ENCODE measurements at regions not wholly inside any gene's neighbourhood (a gene's known extent, or its start where the extent isn't known, plus 50 kb on each side); places are given as distances from the start of the nearest gene placed in this dataset.
"Not testable (repeated sequence)": the region's sequence is repeated elsewhere in the genome, so short reads cannot be mapped to it uniquely, and the experiment has no call there.

- DNase-seq = no peak
Measured at GRCh38 chr13:50277127-50277526, 261.9 kb downstream of the KCNRG start.

GRCh38 chr13:50277906-50278305 lies 262.7 kb downstream of the KCNRG start:
- DNase-seq = no peak

GRCh38 chr13:50280441-50280937 lies 265.2 kb downstream of the KCNRG start:
- DNase-seq = no peak

GRCh38 chr13:50282016-50282415 lies 266.8 kb downstream of the KCNRG start:
- no peak for DNase-seq

GRCh38 chr13:50283017-50283416 lies 267.8 kb downstream of the KCNRG start:
- no peak for DNase-seq

GRCh38 chr13:50284540-50284939 lies 269.3 kb downstream of the KCNRG start:
- DNase-seq = no peak

- DNase-seq = no peak
Measured at GRCh38 chr13:50285283-50285682, 270.0 kb downstream of the KCNRG start.

- DNase-seq = no peak
Measured at GRCh38 chr13:50286324-50286723, 271.1 kb downstream of the KCNRG start.

- DNase-seq = no peak
Measured at GRCh38 chr13:50290186-50290585, 274.9 kb downstream of the KCNRG start.

- DNase-seq = no peak
Measured at GRCh38 chr13:50291611-50292010, 276.4 kb downstream of the KCNRG start.

GRCh38 chr13:50292081-50292480 lies 276.8 kb downstream of the KCNRG start:
- DNase-seq = no peak

GRCh38 chr13:50294425-50294824 lies 279.2 kb downstream of the KCNRG start:
- not testable (repeated sequence) for DNase-seq

- no peak for DNase-seq
Measured at GRCh38 chr13:50299546-50300249, 284.5 kb downstream of the KCNRG start.

GRCh38 chr13:50303963-50304721 lies 288.9 kb downstream of the KCNRG start:
- no peak for DNase-seq

GRCh38 chr13:50306156-50306555 lies 290.9 kb downstream of the KCNRG start:
- DNase-seq = no peak

- no peak for DNase-seq
Measured at GRCh38 chr13:50309318-50309717, 294.1 kb downstream of the KCNRG start.

GRCh38 chr13:50309882-50310594 lies 294.8 kb downstream of the KCNRG start:
- no peak for DNase-seq

GRCh38 chr13:50310734-50311133 lies 295.5 kb downstream of the KCNRG start:
- DNase-seq = no peak

GRCh38 chr13:50318887-50319286 lies 303.6 kb downstream of the KCNRG start:
- no peak for DNase-seq

GRCh38 chr13:50319635-50320255 lies 304.5 kb downstream of the KCNRG start:
- no peak for DNase-seq

- no peak for DNase-seq
Measured at GRCh38 chr13:50320271-50320862, 305.1 kb downstream of the KCNRG start.

- DNase-seq = no peak
Measured at GRCh38 chr13:50322006-50322405, 306.8 kb downstream of the KCNRG start.
